Smooth muscle cell of the brain vasculature (primary cell): ENCODE measurements at regions not wholly inside any gene's neighbourhood (a gene's known extent, or its start where the extent isn't known, plus 50 kb on each side); places are given as distances from the start of the nearest gene placed in this dataset.

ENCODE experiments used
- DNase-seq: peaks from one replicate; pipeline ENCODE4 v3.0.0-alpha.2; 2012; ENCODE audit warnings: low read depth, low spot score

DNA sequence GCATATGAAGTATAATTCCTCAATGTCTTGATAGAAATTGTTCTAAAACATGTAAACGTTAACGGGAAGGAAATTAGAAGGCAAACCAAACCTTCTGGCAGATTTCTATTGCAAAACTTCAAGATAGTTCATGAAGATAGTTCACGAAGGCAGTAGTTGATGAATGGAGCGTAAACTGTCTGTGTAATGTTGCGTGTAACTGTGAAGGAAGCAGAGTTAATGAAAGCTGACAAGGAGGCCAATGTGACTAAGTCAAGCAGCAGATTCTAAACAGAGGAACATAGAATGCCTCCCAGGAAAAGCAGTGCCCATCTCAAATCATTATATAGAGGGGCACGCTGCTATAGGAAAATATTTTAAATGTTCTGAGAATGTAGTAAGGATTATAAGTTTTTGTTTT, 659.7 kb upstream of the IGFBP3 start:
- no peak for DNase-seq

DNA sequence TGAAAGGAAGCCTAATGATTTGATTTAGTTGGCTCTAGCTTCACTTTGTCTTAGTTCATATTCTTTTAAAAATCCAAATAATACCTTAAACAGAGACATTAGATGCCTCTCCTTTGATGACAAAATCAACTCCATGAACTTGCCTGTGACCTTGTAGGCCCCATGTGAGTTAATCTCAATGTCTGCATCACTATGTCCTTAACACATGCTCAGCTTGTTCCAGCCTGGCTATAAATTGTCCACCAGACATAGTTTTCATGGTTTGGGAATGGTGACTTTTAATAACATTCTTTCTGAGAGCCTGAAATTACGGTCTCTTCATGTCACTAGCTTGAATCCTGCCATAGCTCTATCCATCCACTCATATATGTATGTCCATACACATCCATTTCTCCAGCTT, 656.3 kb upstream of the IGFBP3 start:
- no peak for DNase-seq

DNA sequence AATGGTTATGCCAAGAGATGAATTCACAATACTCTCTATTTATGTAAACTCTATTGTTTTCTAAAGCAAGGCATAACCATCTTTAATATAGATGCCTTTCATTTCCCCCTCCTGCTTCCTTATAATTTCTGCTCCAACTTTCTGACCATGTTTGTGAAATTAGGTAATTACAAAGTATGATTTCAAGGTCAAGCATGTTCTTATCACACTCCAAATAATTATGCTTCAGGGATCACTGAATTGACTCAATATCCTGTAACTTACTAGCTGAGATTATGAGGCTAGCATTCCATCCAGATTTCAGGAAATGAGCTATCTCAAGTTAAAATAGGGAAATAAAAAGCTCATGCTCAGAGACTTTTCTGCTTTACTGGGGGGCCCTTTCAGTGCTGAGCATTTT, 655.9 kb upstream of the IGFBP3 start:
- DNase-seq, result no peak

DNA sequence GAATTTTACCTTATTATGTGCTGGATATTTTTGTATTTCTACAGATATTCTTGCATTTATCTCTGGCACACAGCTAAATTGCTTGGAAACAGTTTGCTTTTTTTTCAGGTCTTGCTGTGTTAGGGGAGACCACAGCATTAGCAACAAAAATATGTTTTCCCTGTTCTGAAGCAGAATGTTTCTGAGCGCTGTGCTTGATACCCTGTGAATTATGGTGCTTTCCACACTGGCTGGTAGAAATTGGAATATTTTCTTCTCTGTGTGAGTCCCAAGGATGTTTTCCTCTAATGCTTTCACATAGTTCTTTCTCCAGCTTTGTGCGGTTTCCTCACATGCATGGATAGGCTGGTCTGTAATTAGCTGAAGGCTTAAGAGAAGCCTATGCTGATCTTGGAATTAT, 651.6 kb upstream of the IGFBP3 start:
- DNase-seq, result no peak

DNA sequence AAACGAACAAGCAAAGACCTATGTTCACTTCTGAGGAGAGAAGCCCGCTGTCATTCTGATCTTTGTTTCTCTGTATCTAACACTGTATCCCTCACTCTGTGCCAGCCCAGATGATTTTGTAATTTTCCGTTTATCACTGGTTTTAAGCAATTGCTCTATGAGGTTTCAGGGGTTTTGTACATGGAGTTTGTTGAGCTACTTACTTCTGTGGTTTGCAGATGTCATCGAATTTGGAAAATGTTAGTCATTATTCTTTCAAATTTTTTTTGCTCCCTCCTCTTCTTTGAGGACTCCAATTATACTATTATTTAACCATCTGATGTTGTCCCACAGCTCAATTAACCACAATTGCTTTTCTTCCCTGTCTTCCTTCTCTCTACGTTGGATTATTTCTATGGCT, 650.9 kb upstream of the IGFBP3 start:
- no peak for DNase-seq

DNA sequence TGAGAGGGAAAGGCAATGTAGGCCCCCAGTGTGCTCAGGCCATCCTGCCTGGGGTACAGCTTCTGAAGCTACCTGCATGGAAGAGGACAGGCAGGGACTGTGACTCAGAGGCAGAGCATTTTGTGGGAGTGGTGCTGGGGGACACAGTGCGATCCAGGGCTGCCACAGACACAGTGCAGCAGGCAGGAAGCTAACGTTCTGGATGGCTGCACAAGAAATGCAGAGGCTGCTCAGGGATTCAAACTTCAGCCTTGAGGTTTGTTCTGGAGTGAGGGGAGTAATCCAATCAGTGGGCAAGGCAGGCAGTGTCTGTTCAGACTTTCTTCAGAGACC, 648.0 kb upstream of the IGFBP3 start:
- DNase-seq, result no peak

DNA sequence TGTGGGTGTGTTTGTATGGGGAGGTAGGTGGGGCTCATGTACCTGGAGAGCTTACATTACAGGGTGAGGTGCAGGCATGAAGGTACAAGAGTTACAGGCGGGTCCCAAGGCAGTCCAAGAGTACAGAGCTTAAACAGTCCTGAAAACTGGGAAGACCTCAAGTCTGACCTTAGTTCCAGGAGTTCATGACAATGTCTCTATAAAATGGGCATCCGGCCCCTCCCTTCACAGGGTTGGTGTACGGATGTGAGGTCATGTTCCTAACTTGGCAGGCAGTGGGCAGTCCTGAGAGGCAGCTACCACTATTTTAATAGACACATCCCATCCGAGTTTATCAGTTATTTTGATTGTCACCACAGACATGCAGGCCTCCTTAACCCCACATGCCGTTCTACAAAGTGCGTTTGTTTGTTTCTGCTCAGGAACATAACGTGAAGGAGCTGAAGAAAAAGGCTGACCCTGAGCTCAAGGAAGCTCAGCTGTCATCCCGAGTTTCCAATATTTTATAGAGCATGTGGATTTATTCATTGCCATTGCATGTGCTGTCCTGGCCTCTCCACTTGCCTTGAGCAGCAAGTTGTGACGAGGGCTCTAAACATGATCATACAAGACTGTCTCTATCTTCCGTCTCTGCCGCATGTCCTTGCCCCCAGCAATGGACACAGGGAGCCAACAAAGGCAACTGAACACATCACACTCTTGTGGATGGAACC, 647.5 kb upstream of the IGFBP3 start:
- no peak for DNase-seq

DNA sequence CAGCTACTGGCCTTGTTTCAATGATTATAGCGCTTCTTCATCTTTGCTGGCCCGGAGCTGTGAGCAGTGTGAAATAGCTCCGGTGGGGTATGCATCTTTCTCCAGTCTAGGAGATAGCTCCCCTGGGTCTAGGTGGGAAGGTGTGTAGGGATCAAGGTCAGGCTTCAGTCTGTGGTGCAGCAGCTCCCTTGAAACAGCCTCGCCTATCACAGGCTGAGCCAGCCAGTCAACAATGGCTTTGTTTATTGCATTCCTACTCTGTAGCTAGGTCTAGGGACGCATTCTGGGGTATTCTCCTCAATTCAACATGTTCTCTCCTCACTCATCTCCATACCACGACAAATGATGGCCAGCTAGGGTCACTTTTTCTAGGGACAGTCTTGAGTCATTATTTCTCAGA, 646.8 kb upstream of the IGFBP3 start:
- DNase-seq, result no peak

DNA sequence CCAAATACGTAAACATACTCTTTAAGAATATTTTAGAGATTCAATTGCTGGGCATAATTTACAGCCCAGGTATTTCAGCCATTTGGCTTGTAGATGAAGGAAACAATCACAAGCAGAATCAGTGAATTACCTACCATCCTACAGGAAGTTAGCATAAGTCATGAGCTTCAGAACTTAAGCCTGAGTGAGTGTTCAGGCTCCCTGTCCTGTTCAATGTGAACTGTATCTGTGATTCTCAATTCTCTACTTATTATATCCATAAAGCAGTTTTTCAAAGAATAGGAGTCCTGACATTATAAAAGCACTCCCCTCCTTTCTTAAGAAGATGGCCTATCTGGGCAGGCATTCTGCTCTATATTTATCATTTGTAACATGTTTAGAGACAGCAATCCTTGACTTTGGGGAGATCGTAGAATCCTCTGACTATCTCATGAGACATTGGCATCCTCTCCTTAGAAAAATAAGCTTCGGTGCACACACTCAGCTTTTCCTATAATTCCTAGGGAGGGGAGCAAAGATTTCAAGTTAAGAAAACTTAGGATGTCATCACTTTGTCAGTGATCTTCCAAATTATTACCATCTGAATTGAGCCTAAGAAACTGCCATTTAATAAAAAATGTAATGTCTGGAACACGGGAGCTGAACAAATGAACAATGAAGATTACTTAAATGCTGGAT, 645.2 kb upstream of the IGFBP3 start:
- DNase-seq, result no peak

DNA sequence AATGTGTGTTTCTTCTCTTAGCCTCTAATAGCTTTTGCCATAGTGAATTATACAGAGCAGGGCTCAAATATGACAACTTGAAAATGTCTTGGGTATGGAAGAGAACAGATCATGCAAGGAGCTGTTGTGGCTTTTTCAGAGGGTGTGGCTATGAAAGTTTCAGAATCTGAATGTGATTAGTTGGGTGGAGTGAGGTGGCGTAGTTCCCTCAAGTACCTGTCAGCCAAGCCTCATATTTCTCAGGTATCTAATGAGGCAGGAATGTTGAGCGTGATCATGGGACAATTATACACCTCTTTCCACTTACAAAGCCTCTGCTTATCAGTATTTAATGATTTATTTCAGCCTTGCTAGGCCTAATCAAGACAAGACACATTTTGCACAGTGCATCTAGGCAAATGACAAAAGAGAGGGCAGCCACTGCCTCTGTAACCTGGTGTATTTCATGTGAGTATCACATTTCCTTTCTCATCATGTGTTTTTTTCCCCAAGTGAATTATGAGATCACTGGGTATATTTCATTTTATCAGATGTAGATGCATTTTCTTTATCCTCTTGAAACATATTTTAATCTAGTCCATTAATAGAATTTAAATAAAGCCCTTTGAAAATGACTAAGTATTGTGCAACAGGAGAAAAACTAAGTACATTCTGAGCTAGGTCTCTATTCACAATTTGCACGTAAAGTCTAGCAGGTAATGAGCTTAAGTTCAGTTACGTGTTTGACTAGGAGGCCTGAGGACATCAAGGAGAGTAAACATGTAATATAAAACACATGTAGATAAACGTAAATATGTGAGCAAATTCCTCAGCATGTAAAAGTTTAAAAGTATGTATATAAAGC, 644.4 kb upstream of the IGFBP3 start:
- no peak for DNase-seq

DNA sequence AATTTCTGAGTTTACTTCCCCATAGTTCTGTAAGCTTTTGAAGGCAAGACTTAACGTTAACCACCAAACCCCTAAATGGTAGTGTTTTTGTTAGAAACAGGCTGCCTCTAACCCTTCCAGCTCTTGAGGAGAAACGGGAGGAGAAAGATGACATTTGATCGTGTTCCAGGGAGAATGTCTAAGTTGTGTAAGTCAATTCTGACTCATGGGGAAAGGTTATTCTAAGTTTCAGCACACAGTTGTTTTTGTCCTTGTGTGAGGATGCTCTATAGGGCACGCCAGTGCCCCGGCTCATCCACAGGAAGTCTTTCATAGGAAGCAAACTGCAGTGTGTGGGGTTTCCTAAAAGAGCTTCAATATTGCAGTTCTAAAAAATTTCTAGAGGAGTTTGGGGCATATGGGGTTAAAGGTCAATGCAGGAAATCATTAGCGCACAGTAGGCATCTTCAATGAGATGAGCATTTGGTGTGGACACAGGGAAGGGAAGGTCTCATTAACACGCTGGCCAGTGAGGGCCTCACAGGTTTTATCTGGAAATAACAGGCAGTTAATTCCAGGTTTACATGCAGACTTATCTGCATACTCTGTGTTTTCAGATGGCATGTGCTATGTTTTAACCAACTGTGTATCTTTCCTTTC, 638.2 kb upstream of the IGFBP3 start:
- DNase-seq, result peak; percentile 65

DNA sequence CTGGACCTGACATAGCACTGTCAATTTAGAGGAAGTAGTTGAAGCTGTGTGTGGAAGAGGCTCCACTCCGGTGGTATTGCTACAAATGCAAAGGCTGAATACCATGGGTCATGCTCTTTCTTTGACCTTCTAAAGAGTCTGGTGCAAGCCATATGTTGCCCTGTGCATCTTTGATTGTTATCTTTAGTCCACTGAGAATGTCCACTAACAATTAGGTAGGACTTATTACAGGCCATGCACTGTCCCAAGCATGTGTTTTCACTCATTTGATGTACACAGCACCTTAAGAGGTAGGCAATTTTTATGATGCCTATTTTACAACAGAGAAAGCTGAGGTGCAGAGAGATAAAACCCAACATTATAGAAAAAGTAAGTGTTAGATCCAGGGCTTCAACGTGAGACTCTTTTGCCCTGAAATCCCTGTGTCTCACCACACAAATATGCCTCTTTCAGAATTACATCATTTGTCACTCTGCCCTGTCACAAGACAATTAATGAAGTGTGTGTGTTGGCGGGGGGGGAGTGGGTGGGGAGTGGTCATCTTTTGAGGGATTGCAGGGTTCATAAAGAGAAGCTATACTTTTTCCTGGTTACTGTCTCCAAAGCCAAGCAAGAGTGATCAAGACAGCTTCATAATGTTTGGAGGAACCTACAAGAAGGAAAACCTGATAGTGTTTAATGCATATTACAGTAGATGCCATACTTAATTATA, 637.6 kb upstream of the IGFBP3 start:
- no peak for DNase-seq

DNA sequence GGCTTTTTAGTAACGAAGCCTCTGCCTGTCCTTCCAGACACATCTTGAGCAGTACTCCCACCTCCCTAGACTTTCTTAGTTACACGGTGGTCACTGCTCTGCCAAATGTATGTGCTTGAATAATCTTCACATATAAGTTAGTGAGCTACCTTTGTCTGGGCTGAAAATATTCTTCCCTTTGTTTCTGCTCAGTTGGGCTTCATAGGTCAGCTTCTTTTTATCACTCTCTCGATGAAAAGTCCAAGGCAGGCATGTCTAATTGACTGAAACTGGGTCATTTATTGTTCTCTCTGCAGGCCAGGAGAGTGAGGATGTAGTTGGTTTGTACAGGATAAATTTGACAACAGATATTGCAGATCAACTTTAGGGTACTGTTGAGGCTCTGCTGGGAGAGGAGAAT, 636.7 kb upstream of the IGFBP3 start:
- DNase-seq, result no peak

DNA sequence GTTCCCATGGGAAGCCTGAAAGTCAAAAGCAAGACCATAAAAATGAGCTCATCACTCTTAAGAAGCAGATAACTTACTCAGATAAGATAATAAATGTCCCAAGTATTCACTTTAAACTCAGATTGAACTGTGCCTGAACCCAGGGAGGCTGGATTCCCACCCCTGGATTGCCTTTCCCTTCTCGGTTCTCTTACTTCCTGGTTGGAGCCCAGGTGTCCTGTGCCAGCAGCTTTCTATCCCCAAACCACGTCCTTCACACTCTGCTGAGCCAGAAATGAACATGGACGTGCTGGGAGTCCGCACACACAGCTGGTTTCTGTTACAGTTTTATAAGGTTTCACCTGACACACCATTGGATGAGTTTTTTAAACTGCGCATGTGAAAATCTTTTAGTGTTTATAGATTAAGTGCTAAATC, 636.2 kb upstream of the IGFBP3 start:
- DNase-seq, result no peak

DNA sequence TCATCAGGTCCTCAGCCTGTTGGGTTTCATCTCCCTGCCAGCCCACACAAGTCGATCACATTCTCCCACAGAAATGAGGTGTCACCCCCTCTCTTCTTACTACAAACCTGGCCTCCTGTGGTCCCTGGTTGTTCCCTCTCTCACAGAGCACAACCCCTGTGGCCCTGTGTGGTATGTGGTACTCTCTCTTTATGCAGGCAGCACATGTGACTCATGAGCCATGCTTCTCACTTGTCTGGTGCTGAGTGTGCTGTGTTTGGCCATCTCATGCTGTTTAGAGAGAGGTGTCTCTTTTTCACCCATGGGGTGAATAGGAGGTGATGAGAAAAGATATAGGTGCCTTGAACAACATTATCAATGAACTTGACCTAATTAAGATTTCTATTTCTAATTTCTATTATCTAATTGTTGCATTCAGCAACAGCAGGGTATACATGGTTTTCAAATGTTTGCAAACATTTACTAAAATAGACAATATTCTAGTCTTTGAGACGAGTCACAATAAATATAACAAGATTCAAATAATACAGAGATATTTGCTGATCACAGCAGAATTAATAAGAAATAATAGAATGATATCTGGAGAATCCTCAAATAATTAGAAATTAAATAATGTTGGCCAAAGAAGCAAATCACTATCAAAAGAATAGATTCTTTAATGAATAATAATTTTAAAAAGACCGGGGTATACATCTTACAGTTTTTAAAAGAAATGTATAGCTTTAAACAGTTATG, 633.8 kb upstream of the IGFBP3 start:
- no peak for DNase-seq

DNA sequence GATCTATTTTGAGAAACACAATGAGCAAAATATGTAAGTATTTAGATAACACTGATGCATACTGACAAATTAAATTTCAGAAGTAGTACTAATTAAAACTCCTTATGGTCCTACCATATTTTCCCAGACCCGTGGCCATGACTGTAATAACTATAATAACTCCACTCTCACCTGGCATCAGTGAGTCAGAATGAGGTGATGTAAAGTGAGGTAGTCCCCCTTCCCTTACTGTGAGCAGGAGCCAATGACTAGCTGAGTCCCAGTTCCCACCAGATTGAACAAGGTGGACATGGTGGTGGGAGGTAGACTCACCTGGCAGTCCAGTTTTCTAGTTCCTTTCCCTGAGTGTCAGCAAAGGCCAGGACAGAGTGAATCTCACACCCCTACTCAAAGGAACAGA, 630.5 kb upstream of the IGFBP3 start:
- no peak for DNase-seq

DNA sequence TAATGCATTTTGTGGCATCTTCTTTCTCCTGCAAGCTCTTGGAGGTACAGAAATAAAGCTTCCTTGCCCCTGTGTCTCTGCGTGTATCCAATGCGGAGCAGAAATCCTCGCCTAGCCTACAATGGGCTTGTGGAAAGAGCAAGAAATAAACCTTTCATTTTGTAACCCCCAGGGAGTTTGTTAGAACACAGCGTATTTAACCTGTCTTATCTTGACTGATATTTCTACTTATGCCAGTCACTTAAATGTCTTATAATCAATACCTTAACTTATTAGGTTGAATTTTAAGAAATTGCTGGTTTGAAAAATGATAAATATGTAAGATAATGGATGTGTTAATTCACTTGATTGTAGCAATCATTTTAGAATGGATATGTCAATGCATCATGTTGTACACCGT, 629.8 kb upstream of the IGFBP3 start:
- DNase-seq, result no peak

DNA sequence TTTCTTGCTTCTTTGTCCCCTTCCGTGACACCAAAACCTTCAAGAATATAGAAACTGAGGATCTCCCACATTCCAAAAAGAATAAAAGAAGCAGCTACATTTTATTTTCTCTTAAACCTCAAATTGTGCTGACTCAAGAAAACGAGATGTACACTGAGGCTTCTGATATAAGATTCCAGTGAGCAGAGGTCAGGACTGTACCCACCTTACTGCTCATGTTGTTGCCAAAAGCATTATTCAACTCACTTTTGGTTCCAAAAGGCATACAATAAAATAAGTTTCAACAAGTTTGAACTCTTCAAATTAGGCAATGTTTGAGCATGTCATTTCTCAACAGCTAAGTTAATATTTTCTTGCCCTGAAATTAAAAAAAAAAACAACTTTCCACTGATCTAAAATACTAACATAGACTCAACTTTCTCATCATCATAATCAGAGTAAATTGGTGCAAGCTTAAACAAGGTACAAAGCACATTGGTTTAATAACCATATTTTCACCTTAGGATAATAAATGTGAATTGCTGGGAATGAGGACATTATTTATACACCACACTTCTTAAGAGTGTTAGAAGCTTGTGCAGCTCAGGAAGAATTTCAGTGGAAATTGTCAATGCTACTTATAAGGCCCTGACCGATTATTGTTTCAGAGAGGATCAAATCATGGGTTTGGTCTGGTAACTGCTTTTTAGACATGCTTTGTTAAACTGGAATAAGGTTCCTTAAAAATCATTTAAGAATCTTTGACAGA, 629.0 kb upstream of the IGFBP3 start:
- no peak for DNase-seq

DNA sequence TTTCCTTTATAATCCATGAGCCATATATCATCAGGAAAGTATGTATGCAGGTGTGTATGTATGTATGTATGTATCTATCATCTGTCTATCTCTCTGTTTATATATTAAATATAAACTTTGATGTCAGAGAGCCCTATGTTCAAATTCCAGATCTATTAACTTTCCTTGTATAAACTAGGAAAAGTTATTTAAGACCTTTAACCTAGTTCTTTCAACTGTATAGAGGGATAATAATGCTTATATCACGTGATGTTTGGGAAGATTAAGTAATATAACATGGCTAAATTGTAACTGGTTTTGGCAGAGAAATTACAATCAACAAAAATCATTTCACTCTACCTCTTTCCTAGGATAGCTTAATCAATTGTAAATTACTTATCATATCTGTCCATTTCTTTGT, 628.3 kb upstream of the IGFBP3 start:
- no peak for DNase-seq

DNA sequence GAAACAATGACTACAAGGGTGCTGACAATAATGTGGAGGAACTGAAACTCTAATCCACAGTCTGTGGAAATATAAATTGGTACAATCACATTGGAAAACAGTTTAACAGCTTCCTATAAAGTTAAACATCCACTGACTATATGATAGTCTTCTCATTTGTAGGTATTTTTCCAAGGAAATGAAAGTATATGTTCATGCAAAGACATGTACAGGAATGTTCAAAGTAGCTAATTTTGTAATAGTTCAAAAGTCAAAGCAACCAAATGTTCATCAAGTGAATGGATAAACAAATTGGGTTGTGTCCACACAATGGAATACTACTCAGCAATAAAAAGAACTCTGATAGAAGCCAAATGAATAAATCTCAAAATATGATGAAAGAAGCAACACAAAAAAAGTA, 626.0 kb upstream of the IGFBP3 start:
- no peak for DNase-seq
